HCT116 (cell line): ENCODE measurements at regions not wholly inside any gene's neighbourhood (a gene's known extent, or its start where the extent isn't known, plus 50 kb on each side); places are given as distances from the start of the nearest gene placed in this dataset.

Experiments used
- ATAC-seq: fragments of 200-7000 bp; cut with Tn5 transposase; 2 replicates; pipeline ENCODE4 v1.9.1; 2020; ENCODE audit warnings: mild to moderate bottlenecking, moderate library complexity
- BruUV-seq: library from RNA; stranded (reverse); fragments of 400-500 nt; replicated peaks from 2 replicates; lab custom pipeline; 2021; lab: Mats Ljungman, UMichigan
- CTCF ChIA-PET: fragments of 300-600 bp; sonication (Branson Sonifier 250); formaldehyde crosslinking; loops from one replicate; lab custom pipeline; 2021; ENCODE audit warnings: antibody characterized with exemption; lab: Charles Lee
- POLR2A ChIA-PET: fragments of 300-600, 350-600 bp; sonication (Branson Sonifier 250); formaldehyde crosslinking; loops from one replicate; lab custom pipeline; 2021; ENCODE audit warnings: antibody characterized with exemption; lab: Charles Lee
- RAD21 ChIA-PET, 2 experiments: fragments of 300-600 bp; sonication (Branson Sonifier 250); formaldehyde crosslinking; loops; one replicate each; lab custom pipeline; 2023; ENCODE audit warnings: low total read pairs in 2 of 2; ENCODE audit not compliant: uncharacterized antibody in 2 of 2, unreplicated experiment in 2 of 2, low non-redundant PET in 1 of 2; lab: Charles Lee
- DNase-seq: peaks from one replicate; pipeline ENCODE4 v3.0.0-alpha.2; 2010; ENCODE audit warnings: low read depth, low spot score
- H2AFZ ChIP-seq: fragments of 200-600 bp; shearing (Covaris generic), sonication (generic); 2 replicates; pipeline ENCODE4 v1.6.1; 2017; ENCODE audit warnings: low read depth, mixed run types, mixed read lengths, antibody characterized with exemption, low read length; ENCODE audit not compliant: poor library complexity, severe bottlenecking
- H3K27ac ChIP-seq: 2 replicates; pipeline ENCODE4 v1.5.1; 2012; ENCODE audit warnings: low read depth, low read length
- H3K27me3 ChIP-seq: fragments of 200-600 bp; sonication (generic); 2 replicates; pipeline ENCODE4 v1.6.1; 2016; ENCODE audit warnings: mixed run types, low read length, mixed read lengths; ENCODE audit not compliant: insufficient read depth
- H3K36me3 ChIP-seq, 2 experiments: fragments of 200-500 bp in 1 of 2; fragments of 200-600 bp in 1 of 2; sonication (Bioruptor generic) in 1 of 2; sonication (generic) in 1 of 2; 2 replicates each; pipeline versions ENCODE4 v1.5.1 to v1.6.1; 2014 to 2016; ENCODE audit warnings: low read length in 2 of 2, inconsistent platforms in 1 of 2, mixed read lengths in 1 of 2, mixed run types in 1 of 2; ENCODE audit not compliant: insufficient read depth in 2 of 2, control insufficient read depth in 1 of 2
- H3K4me1 ChIP-seq, 2 experiments: fragments of 200-600 bp in 1 of 2; sonication (generic) in 1 of 2; 2 replicates each; pipeline versions ENCODE4 v1.5.1 to v1.6.1; 2012 to 2017; ENCODE audit warnings: low read length in 2 of 2, inconsistent platforms in 1 of 2, mild to moderate bottlenecking in 1 of 2, mixed read lengths in 1 of 2, mixed run types in 1 of 2, moderate library complexity in 1 of 2; ENCODE audit not compliant: insufficient read depth in 2 of 2, control insufficient read depth in 1 of 2
- H3K4me2 ChIP-seq: fragments of 200-600 bp; sonication (generic); 2 replicates; pipeline ENCODE4 v1.6.1; 2017; ENCODE audit warnings: mixed run types, low read length, mixed read lengths
- H3K4me3 ChIP-seq, 2 experiments: fragments of 200-600 bp in 1 of 2; sonication (generic) in 1 of 2; replicated peaks in 1 of 2; 2 replicates each; pipeline ENCODE4 v1.5.1; 2011 to 2016; ENCODE audit warnings: low read length in 2 of 2, control low read depth in 1 of 2, low read depth in 1 of 2, mild to moderate bottlenecking in 1 of 2, mixed read lengths in 1 of 2, mixed run types in 1 of 2
- H3K79me2 ChIP-seq: fragments of 200-600 bp; sonication (generic); 2 replicates; pipeline ENCODE4 v1.6.1; 2017; ENCODE audit warnings: mild to moderate bottlenecking, mixed run types, low read length, moderate library complexity, mixed read lengths; ENCODE audit not compliant: insufficient read depth
- H3K9ac ChIP-seq: fragments of 200-600 bp; sonication (generic); 2 replicates; pipeline ENCODE4 v1.6.1; 2016; ENCODE audit warnings: low read length, mixed read lengths
- H3K9me2 ChIP-seq: fragments of 200-600 bp; sonication (generic), shearing (Covaris generic); 2 replicates; pipeline ENCODE4 v1.6.1; 2017; ENCODE audit warnings: mixed run types, mild to moderate bottlenecking, moderate library complexity; ENCODE audit not compliant: insufficient read depth
- H3K9me3 ChIP-seq, 2 experiments: fragments of 200-500 bp in 1 of 2; fragments of 200-600 bp in 1 of 2; sonication (Bioruptor generic) in 1 of 2; sonication (generic) in 1 of 2; 2 replicates each; pipeline ENCODE4 v1.6.1; 2014 to 2017; ENCODE audit warnings: low read length in 2 of 2, mixed read lengths in 2 of 2, inconsistent platforms in 1 of 2, low read depth in 1 of 2, mild to moderate bottlenecking in 1 of 2, mixed run types in 1 of 2, moderate library complexity in 1 of 2; ENCODE audit not compliant: control insufficient read depth in 1 of 2, insufficient read depth in 1 of 2
- H4K20me1 ChIP-seq: fragments of 200-600 bp; sonication (generic), shearing (Covaris generic); 2 replicates; pipeline ENCODE4 v1.6.1; 2017; ENCODE audit warnings: mixed run types, mild to moderate bottlenecking, moderate library complexity; ENCODE audit not compliant: insufficient read depth
- ATF3 ChIP-seq: IDR thresholded peaks from 2 replicates; pipeline ENCODE4 v1.6.1; 2012
- CEBPB ChIP-seq: IDR thresholded peaks from 2 replicates; pipeline ENCODE4 v1.6.1; 2012; ENCODE audit warnings: low read depth
- EZH2 ChIP-seq: fragments of 200-600 bp; sonication (generic); IDR thresholded peaks from 2 replicates; pipeline ENCODE4 v1.6.1; 2017; ENCODE audit warnings: antibody characterized with exemption, mixed run types
- EZH2phosphoT487 ChIP-seq: fragments of 200-600 bp; IDR thresholded peaks from 2 replicates; pipeline ENCODE4 v1.6.1; 2018; ENCODE audit warnings: antibody characterized with exemption, borderline replicate concordance
- POLR2AphosphoS5 ChIP-seq: IDR thresholded peaks from 2 replicates; pipeline ENCODE4 v1.6.1; 2011; ENCODE audit warnings: mild to moderate bottlenecking, low read depth, low read length, moderate library complexity
- RAD21 ChIP-seq: IDR thresholded peaks from 2 replicates; pipeline ENCODE4 v1.6.1; 2012; ENCODE audit warnings: low read depth, mild to moderate bottlenecking
- SIN3A ChIP-seq: IDR thresholded peaks from 2 replicates; pipeline ENCODE4 v1.6.1; 2012; ENCODE audit warnings: low read depth
- YY1 ChIP-seq: IDR thresholded peaks from 2 replicates; pipeline ENCODE4 v1.6.1; 2011; ENCODE audit warnings: low read length, low read depth, moderate library complexity, mild to moderate bottlenecking; ENCODE audit not compliant: insufficient replicate concordance; ENCODE audit errors: extremely low read depth
- intact Hi-C: fragments of 100-400 bp; cut with micrococcal nuclease; formaldehyde crosslinking; loops from 2 replicates; pipeline ENCODE4 v1.10.0; 2022
- TF ChIP-seq, protein P1 (sequence below): IDR thresholded peaks from 2 replicates; pipeline ENCODE4 v1.6.1; 2011; ENCODE audit warnings: mild to moderate bottlenecking, low read length, moderate library complexity; ENCODE audit not compliant: insufficient replicate concordance; ENCODE audit errors: extremely low read depth

- H3K4me2 ChIP-seq: no peak overlapping the region
- H3K36me3 ChIP-seq: no peaks in the 10 kb centered on the region
- H3K4me3 ChIP-seq: no peak overlapping the region
- no peak overlapping the region for H3K27ac ChIP-seq
- ChIA-PET CTCF (no interaction called here), RAD21 (no interaction called here), POLR2A (no interaction called here)
- no peaks in the 10 kb centered on the region for H3K9me2 ChIP-seq
- intact Hi-C loops: no loop called here
- H3K9ac ChIP-seq: no peak overlapping the region
- H2AFZ ChIP-seq: no peak overlapping the region
- H3K79me2 ChIP-seq: no peaks in the 10 kb centered on the region
- DNase-seq: no peak
- no peaks in the 10 kb centered on the region for H3K4me1 ChIP-seq
- H4K20me1 ChIP-seq: no peaks in the 10 kb centered on the region
- H3K27me3 ChIP-seq: peaks cover 6% of the 10 kb centered on the region
- no peak for ATAC-seq
- TF ChIP-seq, protein P1, sequence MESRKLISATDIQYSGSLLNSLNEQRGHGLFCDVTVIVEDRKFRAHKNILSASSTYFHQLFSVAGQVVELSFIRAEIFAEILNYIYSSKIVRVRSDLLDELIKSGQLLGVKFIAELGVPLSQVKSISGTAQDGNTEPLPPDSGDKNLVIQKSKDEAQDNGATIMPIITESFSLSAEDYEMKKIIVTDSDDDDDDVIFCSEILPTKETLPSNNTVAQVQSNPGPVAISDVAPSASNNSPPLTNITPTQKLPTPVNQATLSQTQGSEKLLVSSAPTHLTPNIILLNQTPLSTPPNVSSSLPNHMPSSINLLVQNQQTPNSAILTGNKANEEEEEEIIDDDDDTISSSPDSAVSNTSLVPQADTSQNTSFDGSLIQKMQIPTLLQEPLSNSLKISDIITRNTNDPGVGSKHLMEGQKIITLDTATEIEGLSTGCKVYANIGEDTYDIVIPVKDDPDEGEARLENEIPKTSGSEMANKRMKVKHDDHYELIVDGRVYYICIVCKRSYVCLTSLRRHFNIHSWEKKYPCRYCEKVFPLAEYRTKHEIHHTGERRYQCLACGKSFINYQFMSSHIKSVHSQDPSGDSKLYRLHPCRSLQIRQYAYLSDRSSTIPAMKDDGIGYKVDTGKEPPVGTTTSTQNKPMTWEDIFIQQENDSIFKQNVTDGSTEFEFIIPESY: no peak
- TF ChIP-seq CEBPB: no peak
- H3K9me3 ChIP-seq: no peaks in the 10 kb centered on the region
- BruUV-seq: no TSS peak
Observed at GRCh38 chr3:24958271-24958670, 463.6 kb upstream of the THRB start.

GRCh38 chr3:24958910-24959447, 464.3 kb upstream of the THRB start:
- H3K27ac ChIP-seq: no peak overlapping the region
- BruUV-seq: no TSS peak
- H3K27me3 ChIP-seq: peaks cover 6% of the 10 kb centered on the region
- H2AFZ ChIP-seq: no peak overlapping the region
- no peaks in the 10 kb centered on the region for H3K9me3 ChIP-seq
- RAD21 ChIA-PET: no interaction called here
- H3K36me3 ChIP-seq: no peaks in the 10 kb centered on the region
- TF ChIP-seq EZH2 (no peak), POLR2AphosphoS5 (no peak), YY1 (no peak), ATF3 (no peak), RAD21 (no peak), SIN3A (no peak), EZH2phosphoT487 (no peak)
- H3K79me2 ChIP-seq: no peaks in the 10 kb centered on the region
- CTCF ChIA-PET: no interaction called here
- intact Hi-C loops: no loop called here
- ATAC-seq: no peak
- H3K4me1 ChIP-seq: no peaks in the 10 kb centered on the region
- H4K20me1 ChIP-seq: no peaks in the 10 kb centered on the region
- no peak for DNase-seq
- H3K9ac ChIP-seq: no peak overlapping the region
- no peak overlapping the region for H3K4me3 ChIP-seq
- POLR2A ChIA-PET: no interaction called here
- H3K4me2 ChIP-seq: no peak overlapping the region
- H3K9me2 ChIP-seq: no peaks in the 10 kb centered on the region
